Activated CD4-positive, alpha-beta T cell treated with anti-CD3 and anti-CD28 coated beads, Interleukin-2, Interleukin-6, amounts not matched to agents 100 ng/mL and 50 ng/mL, durations not matched to agents 16 hours and 8 hours (primary cell): ENCODE measurements at regions not wholly inside any gene's neighbourhood (a gene's known extent, or its start where the extent isn't known, plus 50 kb on each side); places are given as distances from the start of the nearest gene placed in this dataset.
"Not testable (repeated sequence)": the region's sequence is repeated elsewhere in the genome, so short reads cannot be mapped to it uniquely, and the experiment has no call there.

Experiments used
- DNase-seq: peaks from one replicate; pipeline ENCODE4 v3.0.0-alpha.2; 2020

DNA sequence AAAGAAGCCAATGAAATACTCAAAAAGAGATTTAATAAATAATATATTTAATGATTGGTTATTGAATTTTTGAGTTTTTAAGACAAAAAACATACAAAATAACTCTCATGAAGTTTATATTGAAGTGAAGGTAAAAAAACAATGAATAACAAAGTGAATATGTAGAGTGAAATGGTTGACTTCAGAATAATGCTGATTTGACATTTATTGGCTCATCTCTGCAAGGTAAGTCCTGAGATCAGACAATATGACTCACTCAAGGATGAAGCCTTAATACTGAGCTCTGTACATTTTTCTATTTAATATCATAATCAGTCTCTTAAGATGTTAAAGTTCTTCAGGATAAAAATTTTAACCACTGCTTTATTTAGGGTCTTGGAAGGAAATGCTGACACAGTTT is 1398.9 kb upstream of the PCDH9 start:
- DNase-seq, result no peak

- no peak for DNase-seq
Observed at GRCh38 chr13:68627379-68627778, 1397.2 kb upstream of the PCDH9 start.

GRCh38 chr13:68616600-68617222 is 1386.6 kb upstream of the PCDH9 start:
- DNase-seq, result no peak

DNA sequence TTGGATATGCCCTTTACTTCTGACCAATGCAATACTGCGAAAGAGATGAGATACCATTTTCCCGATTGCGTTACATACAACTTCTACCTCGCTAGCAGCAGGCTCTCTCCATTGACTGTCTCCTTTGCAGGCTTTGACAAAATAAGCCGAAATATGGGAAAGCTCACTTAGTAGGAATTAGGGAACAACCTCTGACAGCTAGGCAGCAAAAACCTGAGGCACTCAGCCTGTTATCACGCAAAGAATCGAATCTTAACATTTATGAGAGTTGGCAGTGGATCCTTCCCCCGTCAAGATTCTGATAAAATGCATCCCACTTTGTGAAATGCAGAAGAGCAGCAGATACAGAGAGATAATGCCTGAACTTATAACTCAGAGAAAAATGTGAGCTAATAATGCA is 1379.5 kb upstream of the PCDH9 start:
- no peak for DNase-seq

DNA sequence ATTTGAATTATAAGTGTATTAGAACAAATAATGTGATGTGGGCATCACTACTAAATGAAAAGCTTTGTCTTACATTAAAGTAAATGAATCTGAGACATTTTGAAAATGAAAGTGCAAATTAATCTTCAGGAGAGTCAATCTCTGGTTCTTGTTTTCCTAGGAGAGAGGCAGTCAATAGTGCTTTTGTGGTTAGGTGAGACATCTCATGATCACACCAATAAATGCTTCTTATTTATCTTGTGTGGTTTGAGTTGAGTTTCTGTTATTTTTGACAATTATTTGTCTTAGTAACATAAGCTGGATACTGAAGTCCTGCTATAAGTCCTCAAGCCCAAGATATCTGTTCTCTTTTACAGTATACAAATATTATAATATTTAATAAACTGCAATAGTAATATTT is 1378.0 kb upstream of the PCDH9 start:
- no peak for DNase-seq

GRCh38 chr13:68597641-68598040 is 1367.5 kb upstream of the PCDH9 start:
- no peak for DNase-seq

GRCh38 chr13:68588623-68589022 is 1358.5 kb upstream of the PCDH9 start:
- no peak for DNase-seq

DNA sequence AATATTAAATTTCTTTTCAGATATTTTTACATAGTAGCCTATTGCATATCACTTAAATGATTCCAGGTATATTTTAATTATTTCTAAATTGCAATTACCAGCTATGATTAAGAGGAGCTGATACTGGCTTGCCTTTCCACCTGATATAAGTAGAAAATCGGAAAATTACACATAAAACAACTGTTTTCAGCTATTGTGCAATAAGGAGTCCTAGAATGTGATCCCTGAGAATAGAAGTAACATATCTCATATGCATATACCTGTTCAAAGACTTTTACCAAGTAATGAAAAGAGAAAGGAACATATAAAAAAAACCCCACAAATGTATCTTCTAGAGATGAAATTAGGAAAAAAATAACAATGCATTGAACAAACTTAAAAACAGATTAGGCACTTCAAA is 1354.6 kb upstream of the PCDH9 start:
- no peak for DNase-seq

GRCh38 chr13:68574053-68574452 is 1343.9 kb upstream of the PCDH9 start:
- DNase-seq, result no peak

- no peak for DNase-seq
Observed at GRCh38 chr13:68551701-68552522, 1321.8 kb upstream of the PCDH9 start.

DNA sequence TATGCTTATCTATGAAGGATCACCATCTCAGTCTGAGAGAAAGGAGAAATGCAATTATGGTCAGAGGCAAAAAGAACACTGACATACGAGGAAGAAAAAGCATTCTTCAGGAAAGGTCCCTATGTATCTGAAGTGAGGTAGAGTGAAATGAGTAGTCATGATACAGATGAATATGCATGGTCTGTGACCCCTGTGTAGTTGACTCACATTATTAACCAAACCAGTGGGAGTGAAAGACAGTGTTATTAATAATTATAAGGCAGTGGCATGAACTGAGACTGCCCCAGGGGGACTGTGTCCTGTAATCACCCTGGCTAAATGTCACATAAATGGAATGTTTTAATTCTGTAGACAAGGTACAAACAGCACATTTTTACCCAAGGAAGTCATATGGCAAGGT is 1320.2 kb upstream of the PCDH9 start:
- no peak for DNase-seq

DNA sequence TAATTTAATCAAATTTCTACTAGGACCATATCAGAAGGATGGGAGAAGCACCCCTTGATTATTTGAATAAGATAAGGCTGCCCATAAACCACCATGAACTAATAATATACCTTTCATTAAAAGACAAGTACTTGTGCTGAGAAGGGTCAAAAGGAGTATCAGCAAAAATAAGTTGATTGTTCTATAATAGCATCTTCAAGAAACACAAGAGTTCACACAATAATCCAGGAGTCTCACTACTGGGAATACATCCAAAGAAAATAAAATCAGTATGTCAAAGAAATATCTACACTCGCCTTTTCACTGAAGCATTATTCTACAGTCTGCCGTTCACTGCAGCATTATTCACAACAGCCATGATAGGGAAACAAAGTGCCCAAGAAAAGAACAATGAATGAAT is 1310.1 kb upstream of the PCDH9 start:
- no peak for DNase-seq

DNA sequence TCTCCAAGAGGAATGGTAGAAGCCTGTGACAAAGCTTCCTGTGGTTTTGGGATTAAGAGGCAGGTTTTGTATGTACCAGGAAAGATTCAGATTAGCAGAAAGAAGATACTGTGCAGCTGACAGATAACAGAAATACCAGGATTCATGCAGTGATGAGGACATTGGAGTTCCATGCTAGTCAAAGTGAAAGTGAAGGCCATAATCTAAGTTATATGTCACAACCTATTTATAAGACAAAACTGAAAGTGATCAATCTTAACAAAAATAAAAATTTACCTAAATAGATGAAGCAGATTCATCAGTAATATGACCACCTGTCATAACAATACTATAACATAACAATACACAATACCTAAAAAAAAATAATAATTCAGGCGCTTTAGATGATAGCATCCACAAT is 1305.2 kb upstream of the PCDH9 start:
- no peak for DNase-seq

GRCh38 chr13:68527167-68527566 is 1297.0 kb upstream of the PCDH9 start:
- not testable (repeated sequence) for DNase-seq

DNA sequence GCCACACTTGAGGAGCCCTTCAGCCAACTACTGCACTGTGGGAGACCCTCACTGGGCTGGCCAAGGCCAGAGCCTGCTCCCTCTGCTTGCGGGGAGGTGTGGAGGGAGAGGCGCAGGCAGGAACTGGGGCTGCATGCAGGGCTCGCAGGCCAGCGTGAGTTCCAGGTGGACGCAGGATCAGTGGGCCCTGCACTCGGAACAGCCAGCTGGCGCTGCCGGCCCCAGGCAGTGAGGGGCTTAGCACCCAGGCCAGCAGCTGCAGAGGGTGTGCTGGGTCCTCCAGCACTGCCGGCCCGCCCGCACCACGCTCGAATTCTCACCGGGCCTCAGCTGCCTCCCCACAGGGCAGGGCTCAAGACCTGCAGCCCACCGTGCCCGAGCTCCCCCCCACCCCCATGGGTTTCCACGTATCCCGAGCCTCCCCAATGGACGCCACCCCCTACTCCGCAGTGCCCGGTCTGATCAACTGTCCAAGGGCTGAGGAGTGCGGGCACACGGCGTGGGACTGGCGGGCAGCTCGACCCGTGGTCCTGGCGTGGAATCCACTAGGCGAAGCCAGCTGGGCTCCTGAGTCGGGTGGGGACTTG is 1293.8 kb upstream of the PCDH9 start:
- DNase-seq, result no peak

GRCh38 chr13:68522184-68522583 is 1292.0 kb upstream of the PCDH9 start:
- no peak for DNase-seq

DNA sequence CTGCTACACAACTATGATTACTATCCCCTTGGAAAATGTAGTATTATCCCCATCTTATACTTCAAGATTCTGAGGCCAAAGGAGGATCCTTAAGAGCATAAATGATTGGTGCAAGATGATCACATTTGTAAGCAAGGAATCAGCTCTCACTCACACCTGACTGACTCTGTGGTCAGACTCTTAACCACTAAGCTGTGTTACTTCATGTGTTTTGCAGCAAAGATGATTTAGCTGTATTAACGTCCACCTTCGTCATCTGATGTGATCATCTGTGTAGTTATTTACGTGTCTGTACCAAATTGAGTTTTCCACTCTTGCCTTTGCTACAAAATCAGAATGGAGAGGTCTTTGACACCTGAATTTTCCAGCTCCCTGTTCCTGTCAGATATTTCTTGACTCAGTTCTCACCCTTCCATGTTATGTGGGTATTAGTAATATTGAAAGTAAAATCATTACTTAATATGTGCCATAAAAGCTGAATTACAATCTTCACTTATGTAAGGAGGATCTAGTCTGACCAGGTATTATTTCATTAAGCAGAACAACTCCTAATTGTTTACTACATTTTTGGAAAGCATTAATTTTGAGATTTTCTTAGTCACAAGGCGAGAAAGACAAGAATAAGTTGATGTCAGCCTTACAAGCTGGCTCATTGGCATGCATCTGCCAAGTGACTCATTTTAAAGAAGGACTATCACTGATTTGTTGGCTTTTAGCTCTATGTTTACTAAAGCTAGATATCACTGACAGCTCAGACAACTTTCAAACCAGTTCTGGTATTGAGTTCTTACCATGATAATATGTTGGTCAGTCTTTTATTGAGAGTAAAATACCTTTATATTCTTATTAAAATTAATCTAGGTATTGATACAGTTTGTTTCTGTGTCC is 1279.8 kb upstream of the PCDH9 start:
- no peak for DNase-seq

GRCh38 chr13:68506888-68507551 is 1276.9 kb upstream of the PCDH9 start:
- DNase-seq, result no peak

- DNase-seq, result no peak
Observed at GRCh38 chr13:68490594-68490993, 1260.5 kb upstream of the PCDH9 start.

DNA sequence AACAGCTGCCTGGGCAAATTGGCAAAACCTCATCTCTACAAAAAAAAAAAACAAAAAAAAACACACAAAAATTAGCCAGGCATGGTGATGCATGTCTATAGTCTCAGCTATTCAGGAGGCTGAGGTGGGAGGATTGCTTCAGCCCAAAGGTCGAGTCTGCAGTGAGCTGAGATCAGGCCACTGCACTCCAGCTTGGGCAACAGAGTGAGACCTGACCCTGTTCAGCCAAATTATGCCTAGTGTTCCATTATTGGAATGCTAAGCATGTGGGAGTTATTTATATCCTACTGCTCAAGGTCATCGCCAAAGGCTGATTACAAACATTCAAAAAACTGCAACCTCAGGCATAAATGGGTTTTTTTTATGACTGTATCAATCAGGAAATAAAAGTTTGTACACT is 1251.0 kb upstream of the PCDH9 start:
- no peak for DNase-seq

- no peak for DNase-seq
Observed at GRCh38 chr13:68473834-68474326, 1243.7 kb upstream of the PCDH9 start.

GRCh38 chr13:68467160-68467559 is 1237.0 kb upstream of the PCDH9 start:
- DNase-seq, result no peak

GRCh38 chr13:68440874-68441273 is 1210.7 kb upstream of the PCDH9 start:
- DNase-seq, result no peak
